ENCODE measurements at regions not wholly inside any gene's neighbourhood (a gene's known extent, or its start where the extent isn't known, plus 50 kb on each side); places are given as distances from the start of the nearest gene placed in this dataset.

DNA sequence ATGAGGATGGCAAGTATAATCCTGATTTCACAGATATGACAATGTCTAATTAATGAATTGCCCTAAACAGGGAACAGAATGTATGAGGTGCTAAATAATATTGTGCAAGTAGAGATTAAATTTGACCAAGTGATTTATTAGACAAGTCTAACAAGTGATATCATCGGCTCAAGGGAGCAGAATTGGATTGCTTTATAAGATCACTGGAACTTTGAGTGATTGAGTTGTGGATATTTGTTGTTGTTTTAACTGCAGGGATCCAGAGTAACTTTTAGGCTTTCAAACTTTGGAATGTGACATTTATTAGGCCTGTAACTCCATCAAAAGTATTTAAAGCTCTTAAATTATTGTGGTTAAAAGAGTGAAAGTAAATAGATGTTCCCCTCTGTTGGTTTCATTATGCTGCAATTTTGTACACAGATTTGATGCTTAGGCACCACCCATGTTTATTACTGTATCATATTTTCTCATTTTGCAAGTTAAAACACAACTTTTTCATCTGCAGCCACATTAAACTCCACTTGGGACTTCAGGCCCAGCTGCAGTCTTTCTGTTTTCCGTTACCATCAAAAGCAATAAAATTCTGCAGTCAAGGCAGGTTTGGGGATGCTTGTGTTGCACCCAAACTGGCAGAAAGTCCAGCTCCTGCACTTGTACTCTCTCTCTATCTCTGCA is 206.6 kb downstream of the HLX start:
- Histone ChIP-seq H4K20me1 (ENCODE audit: low read length) (no peaks in the 10 kb centered on the region), H3K36me3 (ENCODE audit: low read depth, low read length) (no peaks in the 10 kb centered on the region), H3K4me1 (ENCODE audit: insufficient read depth, low read length) (peaks cover 43% of the 10 kb centered on the region), H3K27ac (ENCODE audit: low read length) (no peak overlapping the region), H3K27me3 (ENCODE audit: low read length) (no peaks in the 10 kb centered on the region), H3K79me2 (ENCODE audit: low read length) (no peaks in the 10 kb centered on the region), H3K9me3 (ENCODE audit: low read length) (no peaks in the 10 kb centered on the region), H3F3A (ENCODE audit: low read length, unreplicated experiment) (peaks cover 8% of the 10 kb centered on the region), H2AFZ (ENCODE audit: low read length) (no peak overlapping the region; the same call in 1 of the 2 replicates), H3K9ac (ENCODE audit: low read length) (no peak overlapping the region), H3K9me2 (replicated peaks; ENCODE audit: low read length) (no peaks in the 10 kb centered on the region), H3K4me3 (ENCODE audit: low read length) (no peak overlapping the region), H3K4me2 (ENCODE audit: low read length) (peak overlapping the region; percentile 12)
- BruUV-seq (replicated peaks): no TSS peak
- DNase-seq: no peak
- 0 out of 2 replicates have a peak, but pooled peaks have one; percentile 5 for ATAC-seq
- CTCF ChIA-PET: no interaction called here
- intact Hi-C loops (cut with micrococcal nuclease): loop anchor here (1.0 to 10.0 kb wide), 2 partner anchors 178 to 349 kb away; no protein-coding TSS in a partner anchor
- no peak for TF ChIP-seq EZH2phosphoT487 (IDR thresholded peaks at IDR 0.05; ENCODE audit: borderline replicate concordance, low read length)
- TF ChIP-seq, protein P1, sequence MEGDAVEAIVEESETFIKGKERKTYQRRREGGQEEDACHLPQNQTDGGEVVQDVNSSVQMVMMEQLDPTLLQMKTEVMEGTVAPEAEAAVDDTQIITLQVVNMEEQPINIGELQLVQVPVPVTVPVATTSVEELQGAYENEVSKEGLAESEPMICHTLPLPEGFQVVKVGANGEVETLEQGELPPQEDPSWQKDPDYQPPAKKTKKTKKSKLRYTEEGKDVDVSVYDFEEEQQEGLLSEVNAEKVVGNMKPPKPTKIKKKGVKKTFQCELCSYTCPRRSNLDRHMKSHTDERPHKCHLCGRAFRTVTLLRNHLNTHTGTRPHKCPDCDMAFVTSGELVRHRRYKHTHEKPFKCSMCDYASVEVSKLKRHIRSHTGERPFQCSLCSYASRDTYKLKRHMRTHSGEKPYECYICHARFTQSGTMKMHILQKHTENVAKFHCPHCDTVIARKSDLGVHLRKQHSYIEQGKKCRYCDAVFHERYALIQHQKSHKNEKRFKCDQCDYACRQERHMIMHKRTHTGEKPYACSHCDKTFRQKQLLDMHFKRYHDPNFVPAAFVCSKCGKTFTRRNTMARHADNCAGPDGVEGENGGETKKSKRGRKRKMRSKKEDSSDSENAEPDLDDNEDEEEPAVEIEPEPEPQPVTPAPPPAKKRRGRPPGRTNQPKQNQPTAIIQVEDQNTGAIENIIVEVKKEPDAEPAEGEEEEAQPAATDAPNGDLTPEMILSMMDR (conservative IDR thresholded peaks at IDR 0.05; ENCODE audit: low read depth, low read length): no peak
- POLR2A ChIA-PET (ENCODE audit: unreplicated experiment): interaction anchor here (0.6 kb wide), 2 partner anchors 70 to 138 kb away, joined by 4 to 5 read pairs; no protein-coding TSS in a partner anchor

- CTCF ChIA-PET: interaction anchor here (0.7 to 1.1 kb wide), 2 partner anchors 50 to 116 kb away, joined by 4 to 5 read pairs; no protein-coding TSS in a partner anchor
- no TSS peak for BruUV-seq (replicated peaks)
Measured at GRCh38 chr1:221087919-221088318, 208.7 kb downstream of the HLX start.

More at GRCh38 chr1:221087919-221088318, 208.7 kb downstream of the HLX start:
- Histone ChIP-seq H3K36me3 (ENCODE audit: low read depth, low read length) (no peaks in the 10 kb centered on the region), H3K9ac (ENCODE audit: low read length) (no peak overlapping the region), H3K79me2 (ENCODE audit: low read length) (no peaks in the 10 kb centered on the region), H3K27me3 (ENCODE audit: low read length) (no peaks in the 10 kb centered on the region), H3K4me3 (ENCODE audit: low read length) (peak overlapping the region; percentile 28; the same call in 1 of the 2 replicates), H3K4me2 (ENCODE audit: low read length) (peak overlapping the region; percentile 71), H2AFZ (ENCODE audit: low read length) (peak overlapping the region; percentile 45), H3K9me2 (replicated peaks; ENCODE audit: low read length) (no peaks in the 10 kb centered on the region), H3K27ac (ENCODE audit: low read length) (peak overlapping the region; percentile 23; the same call in 1 of the 2 replicates), H3K4me1 (ENCODE audit: insufficient read depth, low read length) (peaks cover 43% of the 10 kb centered on the region), H3K9me3 (ENCODE audit: low read length) (no peaks in the 10 kb centered on the region), H3F3A (ENCODE audit: low read length, unreplicated experiment) (peaks cover 8% of the 10 kb centered on the region), H4K20me1 (ENCODE audit: low read length) (no peaks in the 10 kb centered on the region)
- TF ChIP-seq EZH2 (IDR thresholded peaks at IDR 0.05; ENCODE audit: low read length, unreplicated experiment): no peak
- TF ChIP-seq, protein P1 (conservative IDR thresholded peaks at IDR 0.05; ENCODE audit: low read depth, low read length): no peak
- no peak for TF ChIP-seq EZH2phosphoT487 (IDR thresholded peaks at IDR 0.05; ENCODE audit: borderline replicate concordance, low read length)
- DNase-seq (peak; percentile 73), ATAC-seq (peak; percentile 61)
- POLR2A ChIA-PET (ENCODE audit: unreplicated experiment): interaction anchor here (0.6 kb wide), 1 partner anchor 395 kb away, joined by 4 read pairs; no protein-coding TSS in a partner anchor
- intact Hi-C loops (cut with micrococcal nuclease): loop anchor here (1.0 to 10.0 kb wide), 4 partner anchors 12 to 347 kb away; partner anchors contain the start of gene HLX

All from PC-3 (cell line).